Hematopoietic multipotent progenitor cell treated with erythropoietin and hydrocortisone succinate and interleukin-3 and kit ligand, for 15 days (in vitro differentiated cells): ENCODE measurements at regions not wholly inside any gene's neighbourhood (a gene's known extent, or its start where the extent isn't known, plus 50 kb on each side); places are given as distances from the start of the nearest gene placed in this dataset.
"Not testable (repeated sequence)": the region's sequence is repeated elsewhere in the genome, so short reads cannot be mapped to it uniquely, and the experiment has no call there.

Experiments
- DNase-seq: peaks from one replicate; pipeline ENCODE4 v3.0.0-alpha.2; 2015; ENCODE audit warnings: low spot score

- DNase-seq = no peak
These were observed 150.6 kb upstream of the UBE2E3 start for GRCh38 chr2:180829836-180830235.

- no peak for DNase-seq
These were observed 151.1 kb upstream of the UBE2E3 start for GRCh38 chr2:180829261-180829660.

GRCh38 chr2:180828756-180829155 is 151.6 kb upstream of the UBE2E3 start:
- no peak for DNase-seq

GRCh38 chr2:180823546-180824141 is 156.8 kb upstream of the UBE2E3 start:
- no peak for DNase-seq

GRCh38 chr2:180819106-180819505 is 161.3 kb upstream of the UBE2E3 start:
- no peak for DNase-seq

- not testable (repeated sequence) for DNase-seq
These were observed 161.7 kb upstream of the UBE2E3 start for GRCh38 chr2:180818700-180819099.

- DNase-seq = no peak
These were observed 181.3 kb upstream of the UBE2E3 start for GRCh38 chr2:180799141-180799540.

GRCh38 chr2:180790891-180791290 is 189.5 kb upstream of the UBE2E3 start:
- DNase-seq = no peak

- DNase-seq = no peak
These were observed 193.1 kb upstream of the UBE2E3 start for GRCh38 chr2:180787330-180787729.

- DNase-seq = no peak
These were observed 199.1 kb upstream of the UBE2E3 start for GRCh38 chr2:180781276-180781675.

- DNase-seq = no peak
These were observed 202.1 kb upstream of the UBE2E3 start for GRCh38 chr2:180778291-180778690.

- no peak for DNase-seq
These were observed 203.5 kb upstream of the UBE2E3 start for GRCh38 chr2:180776921-180777320.

GRCh38 chr2:180775711-180776110 is 204.7 kb upstream of the UBE2E3 start:
- DNase-seq = no peak

- not testable (repeated sequence) for DNase-seq
These were observed 215.1 kb upstream of the UBE2E3 start for GRCh38 chr2:180765316-180765715.

- no peak for DNase-seq
These were observed 217.0 kb upstream of the UBE2E3 start for GRCh38 chr2:180763263-180763989.

- no peak for DNase-seq
These were observed 219.2 kb upstream of the UBE2E3 start for GRCh38 chr2:180761224-180761623.

- no peak for DNase-seq
These were observed 220.8 kb upstream of the UBE2E3 start for GRCh38 chr2:180759631-180760030.

- DNase-seq = no peak
These were observed 226.3 kb upstream of the UBE2E3 start for GRCh38 chr2:180753809-180754761.

GRCh38 chr2:180751306-180751920 is 229.0 kb upstream of the UBE2E3 start:
- no peak for DNase-seq

- no peak for DNase-seq
These were observed 232.7 kb upstream of the UBE2E3 start for GRCh38 chr2:180747728-180748127.

- DNase-seq = no peak
These were observed 237.0 kb upstream of the UBE2E3 start for GRCh38 chr2:180743401-180743800.

- DNase-seq = no peak
These were observed 237.6 kb upstream of the UBE2E3 start for GRCh38 chr2:180742801-180743200.
